HEK293 (cell line): ENCODE measurements at regions not wholly inside any gene's neighbourhood (a gene's known extent, or its start where the extent isn't known, plus 50 kb on each side); places are given as distances from the start of the nearest gene placed in this dataset.

Source experiments
- CTCF ChIA-PET: fragments of 350-600 bp; formaldehyde crosslinking; extraction: SDS; loops from one replicate; lab custom pipeline; 2021; ENCODE audit warnings: antibody characterized with exemption; lab: Yijun Ruan, JAX
- POLR2A ChIA-PET: fragments of 300-600 bp; formaldehyde crosslinking; extraction: SDS; loops from one replicate; lab custom pipeline; 2020; ENCODE audit warnings: antibody characterized with exemption, inconsistent platforms; lab: Yijun Ruan, JAX
- H3K27ac ChIP-seq: fragments of 200-500 bp; sonication (Bioruptor generic); 2 replicates; pipeline ENCODE4 v1.5.1; 2014; ENCODE audit warnings: low read depth, low read length, control low read depth, inconsistent platforms; ENCODE audit errors: extremely low read depth
- H3K36me3 ChIP-seq, 2 experiments: fragments of 200-500 bp in 1 of 2; sonication (Bioruptor generic) in 1 of 2; 1 replicate in 1 of 2; 2 replicates in 1 of 2; pipeline ENCODE4 v1.5.1; 2014 to 2017; ENCODE audit warnings: inconsistent platforms in 2 of 2, low read length in 2 of 2; ENCODE audit not compliant: control insufficient read depth in 2 of 2, insufficient read depth in 1 of 2
- H3K4me1 ChIP-seq: fragments of 200-500 bp; sonication (Bioruptor generic); 2 replicates; pipeline ENCODE4 v1.5.1; 2014; ENCODE audit warnings: mild to moderate bottlenecking, low read length, inconsistent platforms; ENCODE audit not compliant: control insufficient read depth, insufficient read depth
- H3K4me3 ChIP-seq: 2 replicates; pipeline ENCODE4 v1.5.1; 2011; ENCODE audit warnings: low read depth, mild to moderate bottlenecking, control low read depth, low read length, moderate library complexity
- H3K9me3 ChIP-seq: fragments of 200-500 bp; sonication (Bioruptor generic); 2 replicates; pipeline ENCODE4 v1.5.1; 2014; ENCODE audit warnings: low read depth, low read length, inconsistent platforms; ENCODE audit not compliant: control insufficient read depth, insufficient read depth
- GLIS1 ChIP-seq: fragments of 450-650 bp; formaldehyde crosslinking; IDR thresholded peaks from 2 replicates; pipeline ENCODE4 v1.5.1; 2016; ENCODE audit warnings: missing biosample characterization, missing genetic modification characterization
- IKZF3 ChIP-seq: fragments of 450-650 bp; IDR thresholded peaks from 2 replicates; pipeline ENCODE4 v1.5.0; 2018; ENCODE audit warnings: missing biosample characterization, mild to moderate bottlenecking, missing genetic modification characterization, moderate library complexity
- TCF7L2 ChIP-seq: IDR thresholded peaks from 2 replicates; pipeline ENCODE4 v1.6.1; 2011; ENCODE audit warnings: low read depth, mild to moderate bottlenecking, inconsistent platforms, low read length, moderate library complexity, borderline replicate concordance
- WT1 ChIP-seq: fragments of 450-650 bp; formaldehyde crosslinking; IDR thresholded peaks from 2 replicates; pipeline ENCODE4 v1.5.1; 2016; ENCODE audit warnings: missing biosample characterization, missing genetic modification characterization
- YY1 ChIP-seq: fragments of 450-650 bp; formaldehyde crosslinking; IDR thresholded peaks from 2 replicates; pipeline ENCODE4 v1.5.1; 2018; ENCODE audit warnings: missing biosample characterization, missing genetic modification characterization
- ZFP41 ChIP-seq: fragments of 450-650 bp; formaldehyde crosslinking; IDR thresholded peaks from 2 replicates; pipeline ENCODE4 v1.5.1; 2016; ENCODE audit warnings: missing biosample characterization, missing genetic modification characterization, borderline replicate concordance
- ZNF112 ChIP-seq: fragments of 450-650 bp; formaldehyde crosslinking; IDR thresholded peaks from 2 replicates; pipeline ENCODE4 v1.5.0; 2017; ENCODE audit warnings: missing biosample characterization, missing genetic modification characterization
- ZNF114 ChIP-seq: fragments of 450-650 bp; formaldehyde crosslinking; IDR thresholded peaks from 2 replicates; pipeline ENCODE4 v1.5.0; 2017; ENCODE audit warnings: missing biosample characterization, missing genetic modification characterization
- ZNF157 ChIP-seq: fragments of 450-650 bp; formaldehyde crosslinking; IDR thresholded peaks from 2 replicates; pipeline ENCODE4 v1.5.1; 2016; ENCODE audit warnings: missing biosample characterization, missing genetic modification characterization
- ZNF221 ChIP-seq: fragments of 450-650 bp; formaldehyde crosslinking; IDR thresholded peaks from 2 replicates; pipeline ENCODE4 v1.5.1; 2017; ENCODE audit warnings: missing biosample characterization, missing genetic modification characterization, borderline replicate concordance
- ZNF24 ChIP-seq: fragments of 450-650 bp; formaldehyde crosslinking; IDR thresholded peaks from 2 replicates; pipeline ENCODE4 v1.5.1; 2016; ENCODE audit warnings: missing biosample characterization, missing genetic modification characterization
- ZNF274 ChIP-seq, 2 experiments: fragments of 200-500 bp in 1 of 2; fragments of 450-650 bp in 1 of 2; sonication (Bioruptor generic) in 1 of 2; formaldehyde crosslinking in 1 of 2; IDR thresholded peaks; 2 replicates each; pipeline versions ENCODE4 v1.5.1 to v1.6.1; 2014 to 2016; ENCODE audit warnings: borderline replicate concordance in 1 of 2, inconsistent platforms in 1 of 2, low read length in 1 of 2, missing biosample characterization in 1 of 2, missing genetic modification characterization in 1 of 2
- ZNF341 ChIP-seq: fragments of 450-650 bp; formaldehyde crosslinking; IDR thresholded peaks from 2 replicates; pipeline ENCODE4; 2016; ENCODE audit warnings: low read depth, missing biosample characterization, missing genetic modification characterization
- ZNF350 ChIP-seq: fragments of 450-650 bp; formaldehyde crosslinking; IDR thresholded peaks from 2 replicates; pipeline ENCODE4 v1.5.0; 2017; ENCODE audit warnings: missing biosample characterization, mild to moderate bottlenecking, missing genetic modification characterization
- ZNF354C ChIP-seq: fragments of 450-650 bp; formaldehyde crosslinking; IDR thresholded peaks from 2 replicates; pipeline ENCODE4 v1.5.1; 2016; ENCODE audit warnings: missing biosample characterization, missing genetic modification characterization, low read depth, borderline replicate concordance
- ZNF473 ChIP-seq: fragments of 450-650 bp; formaldehyde crosslinking; IDR thresholded peaks from 2 replicates; pipeline ENCODE4 v1.5.1; 2017; ENCODE audit warnings: missing biosample characterization, missing genetic modification characterization
- ZNF555 ChIP-seq: fragments of 450-650 bp; formaldehyde crosslinking; conservative IDR thresholded peaks from 2 replicates; pipeline ENCODE4 v1.5.1; 2017; ENCODE audit warnings: missing biosample characterization, mild to moderate bottlenecking, missing genetic modification characterization, inconsistent platforms
- ZNF624 ChIP-seq: fragments of 450-650 bp; formaldehyde crosslinking; IDR thresholded peaks from 2 replicates; pipeline ENCODE4 v1.5.1; 2017; ENCODE audit warnings: missing biosample characterization, missing genetic modification characterization
- ZNF629 ChIP-seq: fragments of 450-650 bp; formaldehyde crosslinking; IDR thresholded peaks from 2 replicates; pipeline ENCODE4 v1.5.1; 2017; ENCODE audit warnings: missing biosample characterization, missing genetic modification characterization
- ZNF664 ChIP-seq: fragments of 450-650 bp; formaldehyde crosslinking; IDR thresholded peaks from 2 replicates; pipeline ENCODE4 v1.5.1; 2016; ENCODE audit warnings: missing biosample characterization, missing genetic modification characterization
- ZNF768 ChIP-seq: fragments of 450-650 bp; formaldehyde crosslinking; IDR thresholded peaks from 2 replicates; pipeline ENCODE4 v1.5.1; 2018; ENCODE audit warnings: missing biosample characterization, mild to moderate bottlenecking, missing genetic modification characterization
- ZNF792 ChIP-seq: fragments of 450-650 bp; formaldehyde crosslinking; IDR thresholded peaks from 2 replicates; pipeline ENCODE4 v1.5.1; 2016; ENCODE audit warnings: missing biosample characterization, missing genetic modification characterization
- ZNF843 ChIP-seq: fragments of 450-650 bp; formaldehyde crosslinking; IDR thresholded peaks from 2 replicates; pipeline ENCODE4 v1.5.1; 2016; ENCODE audit warnings: missing biosample characterization, missing genetic modification characterization
- ZXDB ChIP-seq: fragments of 450-650 bp; formaldehyde crosslinking; IDR thresholded peaks from 2 replicates; pipeline ENCODE4 v1.5.1; 2016; ENCODE audit warnings: missing biosample characterization, missing genetic modification characterization
- TF ChIP-seq, protein P1 (sequence below): fragments of 450-650 bp; formaldehyde crosslinking; IDR thresholded peaks from 2 replicates; pipeline ENCODE4 v1.5.1; 2016; ENCODE audit warnings: missing biosample characterization, missing genetic modification characterization, borderline replicate concordance
- TF ChIP-seq, protein P2 (sequence below): fragments of 450-650 bp; formaldehyde crosslinking; IDR thresholded peaks from 2 replicates; pipeline ENCODE4 v1.5.1; 2017; ENCODE audit warnings: missing biosample characterization, missing genetic modification characterization
- TF ChIP-seq, protein P3 (sequence below): fragments of 450-650 bp; formaldehyde crosslinking; IDR thresholded peaks from 2 replicates; pipeline ENCODE4 v1.5.1; 2016; ENCODE audit warnings: missing biosample characterization, missing genetic modification characterization, borderline replicate concordance

DNA sequence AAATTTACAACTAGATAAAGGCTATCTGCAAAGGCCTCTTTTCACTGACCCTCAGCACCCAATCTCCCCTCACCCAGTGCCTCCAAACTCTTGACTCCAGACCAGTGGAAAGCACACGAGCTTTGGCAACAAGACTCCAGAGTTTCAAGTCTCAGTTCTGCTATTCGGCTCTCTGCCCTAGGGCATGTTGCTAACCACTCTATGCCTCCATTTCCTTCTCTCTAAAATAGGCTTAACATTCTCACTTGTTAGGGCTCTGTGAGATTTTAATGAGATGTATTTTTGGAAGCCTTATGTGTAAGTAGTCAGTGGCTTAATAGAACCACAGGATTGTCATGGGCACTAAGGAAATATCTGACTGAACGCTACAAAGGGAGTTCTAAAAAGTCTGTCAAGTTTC, 116.5 kb upstream of the IQCM start:
- ChIA-PET POLR2A (no interaction called here), CTCF (no interaction called here)
- no peak overlapping the region for H3K27ac ChIP-seq
- no peaks in the 10 kb centered on the region for H3K9me3 ChIP-seq
- no peak overlapping the region for H3K4me3 ChIP-seq
- no peaks in the 10 kb centered on the region for H3K4me1 ChIP-seq
- no peaks in the 10 kb centered on the region for H3K36me3 ChIP-seq
- TF ChIP-seq, protein P1, sequence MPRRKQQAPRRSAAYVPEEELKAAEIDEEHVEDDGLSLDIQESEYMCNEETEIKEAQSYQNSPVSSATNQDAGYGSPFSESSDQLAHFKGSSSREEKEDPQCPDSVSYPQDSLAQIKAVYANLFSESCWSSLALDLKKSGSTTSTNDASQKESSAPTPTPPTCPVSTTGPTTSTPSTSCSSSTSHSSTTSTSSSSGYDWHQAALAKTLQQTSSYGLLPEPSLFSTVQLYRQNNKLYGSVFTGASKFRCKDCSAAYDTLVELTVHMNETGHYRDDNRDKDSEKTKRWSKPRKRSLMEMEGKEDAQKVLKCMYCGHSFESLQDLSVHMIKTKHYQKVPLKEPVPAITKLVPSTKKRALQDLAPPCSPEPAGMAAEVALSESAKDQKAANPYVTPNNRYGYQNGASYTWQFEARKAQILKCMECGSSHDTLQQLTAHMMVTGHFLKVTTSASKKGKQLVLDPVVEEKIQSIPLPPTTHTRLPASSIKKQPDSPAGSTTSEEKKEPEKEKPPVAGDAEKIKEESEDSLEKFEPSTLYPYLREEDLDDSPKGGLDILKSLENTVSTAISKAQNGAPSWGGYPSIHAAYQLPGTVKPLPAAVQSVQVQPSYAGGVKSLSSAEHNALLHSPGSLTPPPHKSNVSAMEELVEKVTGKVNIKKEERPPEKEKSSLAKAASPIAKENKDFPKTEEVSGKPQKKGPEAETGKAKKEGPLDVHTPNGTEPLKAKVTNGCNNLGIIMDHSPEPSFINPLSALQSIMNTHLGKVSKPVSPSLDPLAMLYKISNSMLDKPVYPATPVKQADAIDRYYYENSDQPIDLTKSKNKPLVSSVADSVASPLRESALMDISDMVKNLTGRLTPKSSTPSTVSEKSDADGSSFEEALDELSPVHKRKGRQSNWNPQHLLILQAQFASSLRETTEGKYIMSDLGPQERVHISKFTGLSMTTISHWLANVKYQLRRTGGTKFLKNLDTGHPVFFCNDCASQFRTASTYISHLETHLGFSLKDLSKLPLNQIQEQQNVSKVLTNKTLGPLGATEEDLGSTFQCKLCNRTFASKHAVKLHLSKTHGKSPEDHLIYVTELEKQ: no peak
- TF ChIP-seq IKZF3 (tag by site-specific recombination): no peak
- no peak for TF ChIP-seq ZNF114 (tag by site-specific recombination)
- TF ChIP-seq ZNF624: no peak
- TF ChIP-seq, protein P2, sequence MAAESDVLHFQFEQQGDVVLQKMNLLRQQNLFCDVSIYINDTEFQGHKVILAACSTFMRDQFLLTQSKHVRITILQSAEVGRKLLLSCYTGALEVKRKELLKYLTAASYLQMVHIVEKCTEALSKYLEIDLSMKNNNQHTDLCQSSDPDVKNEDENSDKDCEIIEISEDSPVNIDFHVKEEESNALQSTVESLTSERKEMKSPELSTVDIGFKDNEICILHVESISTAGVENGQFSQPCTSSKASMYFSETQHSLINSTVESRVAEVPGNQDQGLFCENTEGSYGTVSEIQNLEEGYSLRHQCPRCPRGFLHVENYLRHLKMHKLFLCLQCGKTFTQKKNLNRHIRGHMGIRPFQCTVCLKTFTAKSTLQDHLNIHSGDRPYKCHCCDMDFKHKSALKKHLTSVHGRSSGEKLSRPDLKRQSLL (tag by site-specific recombination): no peak
- TF ChIP-seq ZNF792 (tag by site-specific recombination): no peak
- TF ChIP-seq ZNF629 (tag by site-specific recombination): no peak
- TF ChIP-seq WT1: no peak
- no peak for TF ChIP-seq ZFP41
- no peak for TF ChIP-seq ZNF112

DNA sequence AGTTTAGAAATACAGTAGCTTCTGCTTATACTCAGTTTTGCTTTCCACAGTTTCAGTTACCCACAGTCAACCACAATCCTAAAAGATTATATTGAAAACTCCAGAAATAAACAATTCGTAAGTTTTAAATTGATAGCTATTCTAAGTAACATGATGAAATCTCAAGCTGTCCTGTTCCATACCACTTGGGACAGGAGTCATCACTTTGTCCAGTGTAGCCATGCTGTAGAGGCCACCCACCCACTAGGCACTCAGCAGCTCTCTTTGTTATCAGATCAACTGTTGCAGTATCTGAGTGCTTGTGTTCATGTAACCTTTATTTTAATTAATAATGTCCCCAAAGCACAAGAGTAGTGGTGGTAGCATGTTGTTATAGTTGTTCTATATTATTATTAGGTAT, 117.5 kb upstream of the IQCM start:
- Histone ChIP-seq H3K4me1 (no peaks in the 10 kb centered on the region), H3K4me3 (no peak overlapping the region), H3K36me3 (no peaks in the 10 kb centered on the region), H3K27ac (no peak overlapping the region), H3K9me3 (no peaks in the 10 kb centered on the region)
- CTCF ChIA-PET: no interaction called here
- POLR2A ChIA-PET: no interaction called here
- TF ChIP-seq ZNF341 (no peak), TCF7L2 (no peak), ZNF843 (no peak), ZNF24 (tag by site-specific recombination) (no peak), ZNF274 (IDR thresholded peaks at IDR 0.05; ENCODE audit: low read length) (no peak), ZNF274 (tag by site-specific recombination; IDR thresholded peaks at IDR 0.05; ENCODE audit: borderline replicate concordance) (no peak), ZNF350 (tag by site-specific recombination) (no peak), ZNF768 (tag by site-specific recombination) (no peak), ZNF473 (tag by site-specific recombination) (no peak), ZNF664 (no peak), ZNF354C (tag by site-specific recombination) (no peak), ZNF221 (tag by site-specific recombination) (no peak), ZNF157 (tag by site-specific recombination) (no peak), GLIS1 (tag by site-specific recombination) (no peak), YY1 (tag by site-specific recombination) (no peak), ZNF555 (tag by site-specific recombination) (no peak), ZXDB (no peak)
- TF ChIP-seq, protein P3, sequence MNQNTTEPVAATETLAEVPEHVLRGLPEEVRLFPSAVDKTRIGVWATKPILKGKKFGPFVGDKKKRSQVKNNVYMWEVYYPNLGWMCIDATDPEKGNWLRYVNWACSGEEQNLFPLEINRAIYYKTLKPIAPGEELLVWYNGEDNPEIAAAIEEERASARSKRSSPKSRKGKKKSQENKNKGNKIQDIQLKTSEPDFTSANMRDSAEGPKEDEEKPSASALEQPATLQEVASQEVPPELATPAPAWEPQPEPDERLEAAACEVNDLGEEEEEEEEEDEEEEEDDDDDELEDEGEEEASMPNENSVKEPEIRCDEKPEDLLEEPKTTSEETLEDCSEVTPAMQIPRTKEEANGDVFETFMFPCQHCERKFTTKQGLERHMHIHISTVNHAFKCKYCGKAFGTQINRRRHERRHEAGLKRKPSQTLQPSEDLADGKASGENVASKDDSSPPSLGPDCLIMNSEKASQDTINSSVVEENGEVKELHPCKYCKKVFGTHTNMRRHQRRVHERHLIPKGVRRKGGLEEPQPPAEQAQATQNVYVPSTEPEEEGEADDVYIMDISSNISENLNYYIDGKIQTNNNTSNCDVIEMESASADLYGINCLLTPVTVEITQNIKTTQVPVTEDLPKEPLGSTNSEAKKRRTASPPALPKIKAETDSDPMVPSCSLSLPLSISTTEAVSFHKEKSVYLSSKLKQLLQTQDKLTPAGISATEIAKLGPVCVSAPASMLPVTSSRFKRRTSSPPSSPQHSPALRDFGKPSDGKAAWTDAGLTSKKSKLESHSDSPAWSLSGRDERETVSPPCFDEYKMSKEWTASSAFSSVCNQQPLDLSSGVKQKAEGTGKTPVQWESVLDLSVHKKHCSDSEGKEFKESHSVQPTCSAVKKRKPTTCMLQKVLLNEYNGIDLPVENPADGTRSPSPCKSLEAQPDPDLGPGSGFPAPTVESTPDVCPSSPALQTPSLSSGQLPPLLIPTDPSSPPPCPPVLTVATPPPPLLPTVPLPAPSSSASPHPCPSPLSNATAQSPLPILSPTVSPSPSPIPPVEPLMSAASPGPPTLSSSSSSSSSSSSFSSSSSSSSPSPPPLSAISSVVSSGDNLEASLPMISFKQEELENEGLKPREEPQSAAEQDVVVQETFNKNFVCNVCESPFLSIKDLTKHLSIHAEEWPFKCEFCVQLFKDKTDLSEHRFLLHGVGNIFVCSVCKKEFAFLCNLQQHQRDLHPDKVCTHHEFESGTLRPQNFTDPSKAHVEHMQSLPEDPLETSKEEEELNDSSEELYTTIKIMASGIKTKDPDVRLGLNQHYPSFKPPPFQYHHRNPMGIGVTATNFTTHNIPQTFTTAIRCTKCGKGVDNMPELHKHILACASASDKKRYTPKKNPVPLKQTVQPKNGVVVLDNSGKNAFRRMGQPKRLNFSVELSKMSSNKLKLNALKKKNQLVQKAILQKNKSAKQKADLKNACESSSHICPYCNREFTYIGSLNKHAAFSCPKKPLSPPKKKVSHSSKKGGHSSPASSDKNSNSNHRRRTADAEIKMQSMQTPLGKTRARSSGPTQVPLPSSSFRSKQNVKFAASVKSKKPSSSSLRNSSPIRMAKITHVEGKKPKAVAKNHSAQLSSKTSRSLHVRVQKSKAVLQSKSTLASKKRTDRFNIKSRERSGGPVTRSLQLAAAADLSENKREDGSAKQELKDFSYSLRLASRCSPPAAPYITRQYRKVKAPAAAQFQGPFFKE (tag by site-specific recombination): no peak
